DND-41 (cell line): ENCODE measurements at regions not wholly inside any gene's neighbourhood (a gene's known extent, or its start where the extent isn't known, plus 50 kb on each side); places are given as distances from the start of the nearest gene placed in this dataset.

Source experiments
- EZH2 ChIP-seq: IDR thresholded peaks from 3 replicates; pipeline ENCODE4 v1.6.1; 2012; ENCODE audit warnings: borderline replicate concordance, low read depth, mild to moderate bottlenecking, moderate library complexity, low read length, inconsistent platforms; ENCODE audit not compliant: severe bottlenecking
- TF ChIP-seq, protein P1 (sequence below): IDR thresholded peaks from 2 replicates; pipeline ENCODE4 v1.5.1; 2012; ENCODE audit warnings: borderline replicate concordance, low read length, moderate library complexity, mild to moderate bottlenecking; ENCODE audit not compliant: poor library complexity, severe bottlenecking; ENCODE audit errors: extremely low read depth

GRCh38 chrX:131958724-131959123 is 64.4 kb upstream of the STK26 start:
- TF ChIP-seq, protein P1, sequence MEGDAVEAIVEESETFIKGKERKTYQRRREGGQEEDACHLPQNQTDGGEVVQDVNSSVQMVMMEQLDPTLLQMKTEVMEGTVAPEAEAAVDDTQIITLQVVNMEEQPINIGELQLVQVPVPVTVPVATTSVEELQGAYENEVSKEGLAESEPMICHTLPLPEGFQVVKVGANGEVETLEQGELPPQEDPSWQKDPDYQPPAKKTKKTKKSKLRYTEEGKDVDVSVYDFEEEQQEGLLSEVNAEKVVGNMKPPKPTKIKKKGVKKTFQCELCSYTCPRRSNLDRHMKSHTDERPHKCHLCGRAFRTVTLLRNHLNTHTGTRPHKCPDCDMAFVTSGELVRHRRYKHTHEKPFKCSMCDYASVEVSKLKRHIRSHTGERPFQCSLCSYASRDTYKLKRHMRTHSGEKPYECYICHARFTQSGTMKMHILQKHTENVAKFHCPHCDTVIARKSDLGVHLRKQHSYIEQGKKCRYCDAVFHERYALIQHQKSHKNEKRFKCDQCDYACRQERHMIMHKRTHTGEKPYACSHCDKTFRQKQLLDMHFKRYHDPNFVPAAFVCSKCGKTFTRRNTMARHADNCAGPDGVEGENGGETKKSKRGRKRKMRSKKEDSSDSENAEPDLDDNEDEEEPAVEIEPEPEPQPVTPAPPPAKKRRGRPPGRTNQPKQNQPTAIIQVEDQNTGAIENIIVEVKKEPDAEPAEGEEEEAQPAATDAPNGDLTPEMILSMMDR: no peak
- TF ChIP-seq EZH2: no peak
